ENCODE measurements at regions not wholly inside any gene's neighbourhood (a gene's known extent, or its start where the extent isn't known, plus 50 kb on each side); places are given as distances from the start of the nearest gene placed in this dataset.

DNA sequence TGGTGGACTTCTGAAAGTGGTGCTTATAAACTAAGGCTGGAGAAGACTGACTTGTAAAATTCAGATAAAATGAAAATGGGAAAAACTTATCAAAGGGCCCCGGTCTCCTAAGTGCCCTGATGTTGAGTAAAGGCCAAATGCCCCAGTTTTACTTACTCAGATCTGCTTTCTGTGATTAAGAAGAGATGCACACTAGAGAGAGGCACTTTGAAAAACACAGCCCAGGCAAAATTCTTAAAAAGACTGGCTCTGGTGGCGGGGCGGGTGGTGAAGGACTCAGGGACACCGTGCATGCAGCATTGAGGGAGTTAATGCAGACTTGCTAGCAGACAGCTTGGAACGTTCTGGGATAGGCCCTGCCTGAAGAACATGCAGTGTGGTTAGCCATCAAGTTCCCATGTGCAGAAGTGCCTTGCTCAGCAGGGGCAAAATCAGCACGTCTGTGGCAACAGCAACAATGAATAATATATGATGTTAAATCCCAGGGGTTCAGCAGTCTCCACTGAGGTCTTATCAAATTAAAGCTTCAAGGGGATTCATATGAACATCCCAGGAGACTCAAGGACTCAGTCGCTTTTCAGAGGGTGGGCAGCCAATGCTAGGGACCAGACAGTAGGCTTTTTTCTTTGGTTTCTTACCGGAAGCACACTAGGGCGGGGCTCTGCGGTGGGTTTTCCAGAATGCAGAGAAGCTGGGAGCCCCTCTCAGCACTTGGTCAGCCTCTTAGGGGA is 105.0 kb downstream of the DAD1 start:
- Histone ChIP-seq H3K79me1 (ENCODE audit: low read depth in 1 of 2, low read length in 2 of 2) (no peaks in the 10 kb centered on the region), H3K4me3 (ENCODE audit: insufficient read depth, low read depth, low read length) (no peak overlapping the region), H3K9me3 (ENCODE audit: control insufficient read depth, insufficient read depth, low read length) (no peaks in the 10 kb centered on the region), H3K4ac (ENCODE audit: low read depth, low read length) (no peak overlapping the region), H4K20me1 (ENCODE audit: insufficient read depth, low read length) (no peaks in the 10 kb centered on the region), H3K27me3 (ENCODE audit: control insufficient read depth, insufficient read depth, low read length) (peaks cover 87% of the 10 kb centered on the region), H4K5ac (ENCODE audit: low read depth, low read length) (no peak overlapping the region), H3K9ac (ENCODE audit: low read depth, low read length) (no peak overlapping the region), H2BK15ac (ENCODE audit: low read depth, low read length) (no peak overlapping the region), H2BK5ac (ENCODE audit: low read depth, low read length, poor library complexity, severe bottlenecking) (no peak overlapping the region), H3K56ac (ENCODE audit: extremely low read depth, insufficient read depth, low read length) (no peak overlapping the region), H2AK5ac (ENCODE audit: low read depth, low read length) (no peak overlapping the region), H4K8ac (ENCODE audit: low read depth in 2 of 2, low read length in 2 of 2) (no peak overlapping the region), H3K9me1 (ENCODE audit: insufficient read depth, low read length) (no peaks in the 10 kb centered on the region), H2BK20ac (ENCODE audit: low read depth, low read length) (no peak overlapping the region), H2AFZ (replicated peaks; ENCODE audit: low read length, poor library complexity) (no peak overlapping the region), H2BK120ac (ENCODE audit: low read depth, low read length) (no peak overlapping the region), H3K14ac (replicated peaks; ENCODE audit: low read depth, low read length) (no peak overlapping the region), H3K4me1 (ENCODE audit: control insufficient read depth, insufficient read depth, low read length) (no peaks in the 10 kb centered on the region), H3K18ac (ENCODE audit: low read depth, low read length) (no peak overlapping the region), H3K27ac (ENCODE audit: insufficient read depth, low read length) (no peak overlapping the region), H3K36me3 (ENCODE audit: control insufficient read depth, insufficient read depth, low read length) (no peaks in the 10 kb centered on the region), H3K23ac (ENCODE audit: low read depth, low read length) (no peak overlapping the region), H2AK9ac (replicated peaks; ENCODE audit: low read depth, low read length, poor library complexity) (no peak overlapping the region), H3K4me2 (ENCODE audit: low read depth, low read length) (no peak overlapping the region), H4K91ac (ENCODE audit: insufficient read depth, low read depth, low read length) (no peak overlapping the region)
- dilution Hi-C loops (cut with HindIII; ENCODE audit: low sequenced_read_pairs, unreplicated experiment) = no loop called here
- BruUV-seq (replicated peaks) = no TSS peak
- CTCF ChIA-PET = no interaction called here
- in situ Hi-C loops (cut with MboI; ENCODE audit: low sequenced_read_pairs) = no loop called here
- ATAC-seq (ENCODE audit: low read depth) (no peak), DNase-seq (no peak)
- 62% methylated on average over 5 of the region's 10 CpGs; no CpG with 5 or more reads in 1 of the 2 experiments for WGBS, 2 experiments (ENCODE audit: extremely low coverage in 2 of 2, insufficient read length in 1 of 2)
- intact Hi-C loops (cut with micrococcal nuclease) = no loop called here
- POLR2A ChIA-PET (ENCODE audit: unreplicated experiment) = no interaction called here
- TF ChIP-seq RAD21 (IDR thresholded peaks at IDR 0.05; ENCODE audit: low read length) = no peak
- no peak for TF ChIP-seq MAZ (IDR thresholded peaks at IDR 0.05; ENCODE audit: borderline replicate concordance, low read depth, low read length)
- no peak for TF ChIP-seq RFX5 (IDR thresholded peaks at IDR 0.05; ENCODE audit: low read depth, low read length)
- TF ChIP-seq POLR2A (IDR thresholded peaks at IDR 0.05; ENCODE audit: low read depth, low read length) = no peak

Measured in IMR-90 (cell line).